ENCODE measurements at regions not wholly inside any gene's neighbourhood (a gene's known extent, or its start where the extent isn't known, plus 50 kb on each side); places are given as distances from the start of the nearest gene placed in this dataset.
"Not testable (repeated sequence)": the region's sequence is repeated elsewhere in the genome, so short reads cannot be mapped to it uniquely, and the experiment has no call there.

GRCh38 chr1:41308520-41308919 is 52.7 kb upstream of the FOXO6 start:
- H3K27ac Mint-ChIP-seq (ENCODE audit: unreplicated experiment); H3K4me1 Mint-ChIP-seq (ENCODE audit: low read depth, unreplicated experiment); BruUV-seq (replicated peaks): not testable (repeated sequence)

GRCh38 chr1:41305576-41306363 is 55.5 kb upstream of the FOXO6 start:
- intact Hi-C loops (cut with micrococcal nuclease; ENCODE audit: unreplicated experiment): no loop called here
- no TSS peak for BruUV-seq (replicated peaks)
- peaks cover 75% of the 10 kb centered on the region for H3K27me3 Mint-ChIP-seq (ENCODE audit: unreplicated experiment)
- H3K27ac Mint-ChIP-seq (ENCODE audit: unreplicated experiment): no peak overlapping the region
- H3K4me1 Mint-ChIP-seq (ENCODE audit: low read depth, unreplicated experiment): no peaks in the 10 kb centered on the region
- no peaks in the 10 kb centered on the region for H3K36me3 Mint-ChIP-seq (ENCODE audit: insufficient read depth, unreplicated experiment)
- no peak overlapping the region for H3K4me3 Mint-ChIP-seq (ENCODE audit: low read depth, unreplicated experiment)
- peaks cover 6% of the 10 kb centered on the region for H3K9me3 Mint-ChIP-seq (ENCODE audit: low read depth, unreplicated experiment)
- no peak for TF ChIP-seq CTCF (IDR thresholded peaks at IDR 0.05; ENCODE audit: unreplicated experiment)
- no peak for DNase-seq
- CTCF ChIA-PET: no interaction called here

More at GRCh38 chr1:41308520-41308919, 52.7 kb upstream of the FOXO6 start:
- H3K9me3 Mint-ChIP-seq (ENCODE audit: low read depth, unreplicated experiment); DNase-seq; H3K36me3 Mint-ChIP-seq (ENCODE audit: insufficient read depth, unreplicated experiment); CTCF ChIA-PET; intact Hi-C loops (cut with micrococcal nuclease; ENCODE audit: unreplicated experiment); H3K4me3 Mint-ChIP-seq (ENCODE audit: low read depth, unreplicated experiment): not testable (repeated sequence)
- H3K27me3 Mint-ChIP-seq (ENCODE audit: unreplicated experiment): peaks cover 59% of the 10 kb centered on the region

GRCh38 chr1:41296506-41296905 is 54.4 kb upstream of the SCMH1 start:
- no peak overlapping the region for H3K4me3 Mint-ChIP-seq (ENCODE audit: low read depth, unreplicated experiment)
- H3K36me3 Mint-ChIP-seq (ENCODE audit: insufficient read depth, unreplicated experiment): no peaks in the 10 kb centered on the region
- intact Hi-C loops (cut with micrococcal nuclease; ENCODE audit: unreplicated experiment): no loop called here
- H3K27ac Mint-ChIP-seq (ENCODE audit: unreplicated experiment): no peak overlapping the region
- H3K9me3 Mint-ChIP-seq (ENCODE audit: low read depth, unreplicated experiment): no peaks in the 10 kb centered on the region
- no peak for DNase-seq
- CTCF ChIA-PET: no interaction called here
- peaks cover 59% of the 10 kb centered on the region for H3K27me3 Mint-ChIP-seq (ENCODE audit: unreplicated experiment)
- H3K4me1 Mint-ChIP-seq (ENCODE audit: low read depth, unreplicated experiment): no peaks in the 10 kb centered on the region
- no TSS peak for BruUV-seq (replicated peaks)
- TF ChIP-seq CTCF (IDR thresholded peaks at IDR 0.05; ENCODE audit: unreplicated experiment): no peak

GRCh38 chr1:41294216-41294615 is 52.1 kb upstream of the SCMH1 start:
- Mint-ChIP-seq H3K27ac (ENCODE audit: unreplicated experiment) (no peak overlapping the region), H3K27me3 (ENCODE audit: unreplicated experiment) (peaks cover 78% of the 10 kb centered on the region), H3K4me1 (ENCODE audit: low read depth, unreplicated experiment) (no peaks in the 10 kb centered on the region), H3K4me3 (ENCODE audit: low read depth, unreplicated experiment) (no peak overlapping the region), H3K36me3 (ENCODE audit: insufficient read depth, unreplicated experiment) (no peaks in the 10 kb centered on the region), H3K9me3 (ENCODE audit: low read depth, unreplicated experiment) (no peaks in the 10 kb centered on the region)
- CTCF ChIA-PET: no interaction called here
- DNase-seq: no peak
- BruUV-seq (replicated peaks): no TSS peak
- no peak for TF ChIP-seq CTCF (IDR thresholded peaks at IDR 0.05; ENCODE audit: unreplicated experiment)
- intact Hi-C loops (cut with micrococcal nuclease; ENCODE audit: unreplicated experiment): no loop called here

- DNase-seq: no peak
- peaks cover 78% of the 10 kb centered on the region for H3K27me3 Mint-ChIP-seq (ENCODE audit: unreplicated experiment)
- H3K9me3 Mint-ChIP-seq (ENCODE audit: low read depth, unreplicated experiment): no peaks in the 10 kb centered on the region
- no peak overlapping the region for H3K27ac Mint-ChIP-seq (ENCODE audit: unreplicated experiment)
- no peaks in the 10 kb centered on the region for H3K4me1 Mint-ChIP-seq (ENCODE audit: low read depth, unreplicated experiment)
- intact Hi-C loops (cut with micrococcal nuclease; ENCODE audit: unreplicated experiment): no loop called here
- no peak overlapping the region for H3K4me3 Mint-ChIP-seq (ENCODE audit: low read depth, unreplicated experiment)
- CTCF ChIA-PET: no interaction called here
- no TSS peak for BruUV-seq (replicated peaks)
- no peak for TF ChIP-seq CTCF (IDR thresholded peaks at IDR 0.05; ENCODE audit: unreplicated experiment)
- H3K36me3 Mint-ChIP-seq (ENCODE audit: insufficient read depth, unreplicated experiment): no peaks in the 10 kb centered on the region
Observed at GRCh38 chr1:41293779-41294178, 51.7 kb upstream of the SCMH1 start.

Measured in Calu3 (cell line).